ENCODE measurements at regions not wholly inside any gene's neighbourhood (a gene's known extent, or its start where the extent isn't known, plus 50 kb on each side); places are given as distances from the start of the nearest gene placed in this dataset.
"Not testable (repeated sequence)": the region's sequence is repeated elsewhere in the genome, so short reads cannot be mapped to it uniquely, and the experiment has no call there.

GRCh38 chr6:112957536-112957916 is 610.4 kb downstream of the RFPL4B start:
- peaks cover 4% of the 10 kb centered on the region for H3K9me3 Mint-ChIP-seq
- no peaks in the 10 kb centered on the region for H3K36me3 Mint-ChIP-seq (ENCODE audit: low read depth)
- H3K4me3 Mint-ChIP-seq, result no peak overlapping the region
- DNase-seq, result no peak
- H3K4me1 Mint-ChIP-seq, result no peaks in the 10 kb centered on the region
- CTCF ChIA-PET, result no interaction called here
- H3K27me3 Mint-ChIP-seq, result no peaks in the 10 kb centered on the region
- H3K27ac Mint-ChIP-seq, result no peak overlapping the region
- POLR2A ChIA-PET, result no interaction called here

- H3K36me3 Mint-ChIP-seq (ENCODE audit: low read depth); POLR2A ChIA-PET: not testable (repeated sequence)
These were observed 613.0 kb downstream of the RFPL4B start for GRCh38 chr6:112960130-112960529.

GRCh38 chr6:112967974-112968373 is 620.8 kb downstream of the RFPL4B start:
- no peaks in the 10 kb centered on the region for H3K4me1 Mint-ChIP-seq

More at GRCh38 chr6:112960130-112960529, 613.0 kb downstream of the RFPL4B start:
- H3K27me3 Mint-ChIP-seq, H3K9me3 Mint-ChIP-seq, H3K27ac Mint-ChIP-seq, H3K4me3 Mint-ChIP-seq, DNase-seq, CTCF ChIA-PET, H3K4me1 Mint-ChIP-seq: not testable (repeated sequence)

GRCh38 chr6:112971651-112972050 is 624.5 kb downstream of the RFPL4B start:
- Mint-ChIP-seq H3K4me1 (no peaks in the 10 kb centered on the region), H3K36me3 (ENCODE audit: low read depth) (no peaks in the 10 kb centered on the region), H3K4me3 (no peak overlapping the region), H3K9me3 (peaks cover 11% of the 10 kb centered on the region), H3K27me3 (no peaks in the 10 kb centered on the region), H3K27ac (no peak overlapping the region)
- ChIA-PET POLR2A (no interaction called here), CTCF (no interaction called here)
- DNase-seq, result no peak

More at GRCh38 chr6:112967974-112968373, 620.8 kb downstream of the RFPL4B start:
- H3K9me3 Mint-ChIP-seq, result peaks cover 8% of the 10 kb centered on the region
- no peaks in the 10 kb centered on the region for H3K36me3 Mint-ChIP-seq (ENCODE audit: low read depth)
- H3K27me3 Mint-ChIP-seq, result no peaks in the 10 kb centered on the region
- H3K4me3 Mint-ChIP-seq, result no peak overlapping the region
- no peak overlapping the region for H3K27ac Mint-ChIP-seq
- no peak for DNase-seq
- ChIA-PET POLR2A (no interaction called here), CTCF (no interaction called here)

GRCh38 chr6:112974931-112975330 is 627.8 kb downstream of the RFPL4B start:
- CTCF ChIA-PET; H3K27ac Mint-ChIP-seq; H3K9me3 Mint-ChIP-seq; H3K27me3 Mint-ChIP-seq; H3K4me1 Mint-ChIP-seq; H3K36me3 Mint-ChIP-seq (ENCODE audit: low read depth); DNase-seq; H3K4me3 Mint-ChIP-seq; POLR2A ChIA-PET: not testable (repeated sequence)

- H3K36me3 Mint-ChIP-seq (ENCODE audit: low read depth); H3K4me3 Mint-ChIP-seq; CTCF ChIA-PET; POLR2A ChIA-PET; DNase-seq; H3K4me1 Mint-ChIP-seq; H3K9me3 Mint-ChIP-seq; H3K27ac Mint-ChIP-seq; H3K27me3 Mint-ChIP-seq: not testable (repeated sequence)
These were observed 629.4 kb downstream of the RFPL4B start for GRCh38 chr6:112976579-112976978.

GRCh38 chr6:112979830-112980229 is 632.7 kb downstream of the RFPL4B start:
- H3K27me3 Mint-ChIP-seq, result no peaks in the 10 kb centered on the region
- POLR2A ChIA-PET, result no interaction called here
- H3K4me1 Mint-ChIP-seq, result no peaks in the 10 kb centered on the region
- CTCF ChIA-PET, result no interaction called here
- H3K27ac Mint-ChIP-seq, result no peak overlapping the region
- H3K36me3 Mint-ChIP-seq (ENCODE audit: low read depth), result no peaks in the 10 kb centered on the region
- H3K9me3 Mint-ChIP-seq, result no peaks in the 10 kb centered on the region
- DNase-seq, result no peak
- no peak overlapping the region for H3K4me3 Mint-ChIP-seq

GRCh38 chr6:112980676-112981075 is 633.5 kb downstream of the RFPL4B start:
- Mint-ChIP-seq H3K4me1 (no peaks in the 10 kb centered on the region), H3K4me3 (no peak overlapping the region), H3K27me3 (no peaks in the 10 kb centered on the region), H3K27ac (no peak overlapping the region), H3K9me3 (no peaks in the 10 kb centered on the region), H3K36me3 (ENCODE audit: low read depth) (no peaks in the 10 kb centered on the region)
- DNase-seq, result no peak
- POLR2A ChIA-PET, result no interaction called here
- CTCF ChIA-PET, result no interaction called here

- POLR2A ChIA-PET, result no interaction called here
- no peak overlapping the region for H3K4me3 Mint-ChIP-seq
- no peaks in the 10 kb centered on the region for H3K27me3 Mint-ChIP-seq
- no peak for DNase-seq
- H3K9me3 Mint-ChIP-seq, result no peaks in the 10 kb centered on the region
- no peaks in the 10 kb centered on the region for H3K4me1 Mint-ChIP-seq
- H3K27ac Mint-ChIP-seq, result no peak overlapping the region
- H3K36me3 Mint-ChIP-seq (ENCODE audit: low read depth), result no peaks in the 10 kb centered on the region
- CTCF ChIA-PET, result no interaction called here
These were observed 636.7 kb downstream of the RFPL4B start for GRCh38 chr6:112983713-112984261.

GRCh38 chr6:112984899-112985298 is 637.8 kb downstream of the RFPL4B start:
- H3K4me3 Mint-ChIP-seq, result no peak overlapping the region
- CTCF ChIA-PET, result no interaction called here
- H3K27ac Mint-ChIP-seq, result no peak overlapping the region
- no peaks in the 10 kb centered on the region for H3K9me3 Mint-ChIP-seq
- POLR2A ChIA-PET, result no interaction called here
- DNase-seq, result no peak
- H3K36me3 Mint-ChIP-seq (ENCODE audit: low read depth), result no peaks in the 10 kb centered on the region
- no peaks in the 10 kb centered on the region for H3K4me1 Mint-ChIP-seq
- no peaks in the 10 kb centered on the region for H3K27me3 Mint-ChIP-seq

- no peaks in the 10 kb centered on the region for H3K27me3 Mint-ChIP-seq
- DNase-seq, result no peak
- no peaks in the 10 kb centered on the region for H3K4me1 Mint-ChIP-seq
- CTCF ChIA-PET, result no interaction called here
- no peak overlapping the region for H3K4me3 Mint-ChIP-seq
- peaks cover 3% of the 10 kb centered on the region for H3K9me3 Mint-ChIP-seq
- POLR2A ChIA-PET, result no interaction called here
- H3K36me3 Mint-ChIP-seq (ENCODE audit: low read depth), result no peaks in the 10 kb centered on the region
- no peak overlapping the region for H3K27ac Mint-ChIP-seq
These were observed 639.2 kb downstream of the RFPL4B start for GRCh38 chr6:112986321-112986720.

GRCh38 chr6:112988748-112989147 is 641.6 kb downstream of the RFPL4B start:
- no peak for DNase-seq
- Mint-ChIP-seq H3K9me3 (peaks cover 3% of the 10 kb centered on the region), H3K27ac (no peak overlapping the region), H3K36me3 (ENCODE audit: low read depth) (no peaks in the 10 kb centered on the region), H3K4me3 (no peak overlapping the region), H3K4me1 (no peaks in the 10 kb centered on the region), H3K27me3 (no peaks in the 10 kb centered on the region)
- ChIA-PET POLR2A (no interaction called here), CTCF (no interaction called here)

GRCh38 chr6:112990971-112991370 is 643.8 kb downstream of the RFPL4B start:
- Mint-ChIP-seq H3K4me3 (no peak overlapping the region), H3K27ac (no peak overlapping the region), H3K4me1 (no peaks in the 10 kb centered on the region), H3K27me3 (no peaks in the 10 kb centered on the region), H3K9me3 (peaks cover 3% of the 10 kb centered on the region), H3K36me3 (ENCODE audit: low read depth) (no peaks in the 10 kb centered on the region)
- POLR2A ChIA-PET, result no interaction called here
- CTCF ChIA-PET, result no interaction called here
- DNase-seq, result no peak

GRCh38 chr6:112991912-112992311 is 644.8 kb downstream of the RFPL4B start:
- no peaks in the 10 kb centered on the region for H3K36me3 Mint-ChIP-seq (ENCODE audit: low read depth)
- H3K4me3 Mint-ChIP-seq, result no peak overlapping the region
- peaks cover 3% of the 10 kb centered on the region for H3K9me3 Mint-ChIP-seq
- POLR2A ChIA-PET, result no interaction called here
- no peaks in the 10 kb centered on the region for H3K27me3 Mint-ChIP-seq
- CTCF ChIA-PET, result no interaction called here
- H3K4me1 Mint-ChIP-seq, result no peaks in the 10 kb centered on the region
- no peak for DNase-seq
- H3K27ac Mint-ChIP-seq, result no peak overlapping the region

Data from activated CD4-positive, alpha-beta memory T cell treated with anti-CD3 and anti-CD28 coated beads, Interleukin-2, amount 10 ng/mL, durations not matched to agents 7 days and 5 days (primary cell).